SK-N-SH (cell line): ENCODE measurements at regions not wholly inside any gene's neighbourhood (a gene's known extent, or its start where the extent isn't known, plus 50 kb on each side); places are given as distances from the start of the nearest gene placed in this dataset.
"Not testable (repeated sequence)": the region's sequence is repeated elsewhere in the genome, so short reads cannot be mapped to it uniquely, and the experiment has no call there.

Experiments
- CTCF ChIA-PET: fragments of 300-600, 350-600 bp; formaldehyde crosslinking; extraction: SDS; loops from one replicate; lab custom pipeline; 2021; lab: Yijun Ruan, JAX
- POLR2A ChIA-PET: fragments of 350-600 bp; sonication (Branson Sonifier 250); formaldehyde crosslinking; extraction: SDS; loops from one replicate; lab custom pipeline; 2020; ENCODE audit warnings: antibody characterized with exemption, inconsistent platforms; lab: Yijun Ruan, JAX
- DNase-seq: peaks from one replicate; pipeline ENCODE4 v3.0.0; 2012
- H2AFZ ChIP-seq: fragments of 200-600 bp; sonication (generic); 2 replicates; pipeline ENCODE4 v1.8.1; 2016; ENCODE audit warnings: antibody characterized with exemption, mild to moderate bottlenecking, low read depth
- H3F3A ChIP-seq: fragments of 200-600 bp; sonication (generic); replicated peaks from 2 replicates; pipeline ENCODE3; 2016; ENCODE audit warnings: antibody characterized with exemption, mild to moderate bottlenecking; ENCODE audit not compliant: insufficient read depth
- H3K27ac ChIP-seq, 2 experiments: fragments of 200-500 bp in 1 of 2; fragments of 200-600 bp in 1 of 2; sonication (Bioruptor generic) in 1 of 2; sonication (generic), shearing (Covaris generic) in 1 of 2; 2 replicates each; pipeline versions ENCODE4 v1.5.1 to v1.6.1; 2014 to 2016; ENCODE audit warnings: low read depth in 2 of 2, inconsistent platforms in 1 of 2, low read length in 1 of 2, mild to moderate bottlenecking in 1 of 2, mixed read lengths in 1 of 2
- H3K27me3 ChIP-seq: fragments of 200-600 bp; sonication (generic), shearing (Covaris generic); 2 replicates; pipeline ENCODE4 v1.6.1; 2016; ENCODE audit warnings: mixed run types; ENCODE audit not compliant: insufficient read depth
- H3K36me3 ChIP-seq, 2 experiments: fragments of 200-500 bp in 1 of 2; fragments of 200-600 bp in 1 of 2; sonication (Bioruptor generic) in 1 of 2; sonication (generic) in 1 of 2; replicated peaks in 1 of 2; 2 replicates each; pipeline versions ENCODE3 to v1.5.1; 2014 to 2016; ENCODE audit warnings: low read length in 1 of 2, mild to moderate bottlenecking in 1 of 2; ENCODE audit not compliant: insufficient read depth in 2 of 2, control insufficient read depth in 1 of 2
- H3K4me1 ChIP-seq, 2 experiments: fragments of 200-500 bp in 1 of 2; fragments of 200-600 bp in 1 of 2; sonication (Bioruptor generic) in 1 of 2; sonication (generic), shearing (Covaris generic) in 1 of 2; 2 replicates each; pipeline versions ENCODE4 v1.5.1 to v1.6.1; 2014 to 2016; ENCODE audit warnings: low read depth in 1 of 2, low read length in 1 of 2, mixed run types in 1 of 2; ENCODE audit not compliant: insufficient read depth in 2 of 2, control insufficient read depth in 1 of 2
- H3K4me2 ChIP-seq: fragments of 200-600 bp; sonication (generic), shearing (Covaris generic); 2 replicates; pipeline ENCODE4 v1.6.1; 2017; ENCODE audit warnings: mixed run types
- H3K4me3 ChIP-seq, 2 experiments: fragments of 200-500 bp in 1 of 2; fragments of 200-600 bp in 1 of 2; sonication (Bioruptor generic) in 1 of 2; sonication (generic), shearing (Covaris generic) in 1 of 2; 2 replicates each; pipeline versions ENCODE4 v1.5.1 to v1.8.1; 2014 to 2016; ENCODE audit warnings: low read depth in 2 of 2, inconsistent platforms in 1 of 2, low read length in 1 of 2, mild to moderate bottlenecking in 1 of 2, mixed read lengths in 1 of 2, moderate library complexity in 1 of 2
- H3K79me2 ChIP-seq: fragments of 200-600 bp; sonication (generic); 2 replicates; pipeline ENCODE4 v1.8.1; 2017; ENCODE audit warnings: mild to moderate bottlenecking; ENCODE audit not compliant: insufficient read depth
- H3K9ac ChIP-seq: fragments of 200-600 bp; sonication (generic); 2 replicates; pipeline ENCODE4 v1.6.1; 2017; ENCODE audit warnings: mixed run types
- H3K9me2 ChIP-seq: fragments of 200-600 bp; sonication (generic); 2 replicates; pipeline ENCODE4 v1.6.1; 2017; ENCODE audit warnings: mixed run types
- H3K9me3 ChIP-seq: fragments of 200-600 bp; sonication (generic); 2 replicates; pipeline ENCODE4 v1.6.1; 2017; ENCODE audit warnings: mixed run types, mild to moderate bottlenecking, moderate library complexity
- H4K20me1 ChIP-seq: fragments of 200-600 bp; sonication (generic); 2 replicates; pipeline ENCODE4 v1.6.1; 2017; ENCODE audit warnings: mild to moderate bottlenecking, mixed run types; ENCODE audit not compliant: insufficient read depth
- WGBS: methylation state at CpG from one replicate; pipeline ENCODE4 v1.1.6; 2017; ENCODE audit warnings: low lambda C conversion rate; 5-methylcytosine and 5-hydroxymethylcytosine counted together

- H3F3A ChIP-seq, H3K27ac ChIP-seq, H3K9me2 ChIP-seq, H3K4me1 ChIP-seq, POLR2A ChIA-PET, H3K9ac ChIP-seq, H3K4me2 ChIP-seq, H3K4me3 ChIP-seq, H4K20me1 ChIP-seq, DNase-seq, H3K79me2 ChIP-seq, H3K36me3 ChIP-seq, H2AFZ ChIP-seq, H3K27me3 ChIP-seq, H3K9me3 ChIP-seq: not testable (repeated sequence)
- WGBS = 90% methylated on average over 15 of the region's 15 CpGs
- CTCF ChIA-PET = interaction anchor here (2.1 kb wide), 1 partner anchor 213 kb away, joined by 4 read pairs; no protein-coding TSS in a partner anchor
Measured at GRCh38 chr3:195637473-195638233, 53.9 kb upstream of the APOD start.

GRCh38 chr3:195637011-195637410 lies 53.3 kb upstream of the APOD start:
- H3K4me3 ChIP-seq, H3K4me1 ChIP-seq, H3K4me2 ChIP-seq, H3K79me2 ChIP-seq, H3K9me3 ChIP-seq, H3K9ac ChIP-seq, H3K9me2 ChIP-seq, H4K20me1 ChIP-seq, H2AFZ ChIP-seq, POLR2A ChIA-PET, DNase-seq, H3K27me3 ChIP-seq, H3K36me3 ChIP-seq, H3F3A ChIP-seq, H3K27ac ChIP-seq: not testable (repeated sequence)
- CTCF ChIA-PET = interaction anchor here (2.1 kb wide), 1 partner anchor 214 kb away, joined by 4 read pairs; no protein-coding TSS in a partner anchor
- 79% methylated on average over 7 of the region's 7 CpGs for WGBS

- WGBS = 91% methylated on average over 20 of the region's 21 CpGs
- H3K36me3 ChIP-seq, H2AFZ ChIP-seq, H3K9me3 ChIP-seq, H3K27me3 ChIP-seq, POLR2A ChIA-PET, H3K27ac ChIP-seq, H3K4me2 ChIP-seq, H3K9me2 ChIP-seq, H3K9ac ChIP-seq, H3F3A ChIP-seq, H3K4me1 ChIP-seq, H4K20me1 ChIP-seq, DNase-seq, H3K79me2 ChIP-seq: not testable (repeated sequence)
- H3K4me3 ChIP-seq = peak overlapping the region in 1 of 2 experiments; percentile 1; a peak in 1 of 4 replicates
- CTCF ChIA-PET = interaction anchor here (2.1 kb wide), 1 partner anchor 215 kb away, joined by 4 read pairs; no protein-coding TSS in a partner anchor
Measured at GRCh38 chr3:195635898-195636685, 52.4 kb upstream of the APOD start.

- H2AFZ ChIP-seq, H3K9ac ChIP-seq, H3K4me3 ChIP-seq, H3K4me2 ChIP-seq, H3K27ac ChIP-seq, H3K9me3 ChIP-seq, H3K9me2 ChIP-seq, H4K20me1 ChIP-seq, H3K36me3 ChIP-seq, H3K4me1 ChIP-seq, POLR2A ChIA-PET, H3F3A ChIP-seq, H3K79me2 ChIP-seq, H3K27me3 ChIP-seq, DNase-seq: not testable (repeated sequence)
- CTCF ChIA-PET = interaction anchor here (2.1 kb wide), 1 partner anchor 215 kb away, joined by 4 read pairs; no protein-coding TSS in a partner anchor
- 10% methylated on average over 2 of the region's 64 CpGs for WGBS
Measured at GRCh38 chr3:195635262-195635873, 51.6 kb upstream of the APOD start.

GRCh38 chr3:195634426-195635261 lies 50.9 kb upstream of the APOD start:
- H3K4me1 ChIP-seq, H3K36me3 ChIP-seq, H3K79me2 ChIP-seq, H3K9me3 ChIP-seq, H2AFZ ChIP-seq, CTCF ChIA-PET, DNase-seq, H3K9me2 ChIP-seq, H3K27ac ChIP-seq, H4K20me1 ChIP-seq, H3K9ac ChIP-seq, POLR2A ChIA-PET, H3K27me3 ChIP-seq, H3F3A ChIP-seq: not testable (repeated sequence)
- Histone ChIP-seq H3K4me3 (peak overlapping the region in 1 of 2 experiments; percentile 45; a peak in 2 of 4 replicates), H3K4me2 (peak overlapping the region; percentile 50; the same call in 1 of the 2 replicates)
- WGBS = 0% methylated on average over 15 of the region's 70 CpGs
